GM12878 (cell line): ENCODE measurements at regions not wholly inside any gene's neighbourhood (a gene's known extent, or its start where the extent isn't known, plus 50 kb on each side); places are given as distances from the start of the nearest gene placed in this dataset.

Experiments used
- ATAC-seq: fragments of 200-7000 bp; cut with Tn5 transposase; 3 replicates; pipeline ENCODE4 v1.9.1; 2020; ENCODE audit warnings: mild to moderate bottlenecking, moderate library complexity
- BruUV-seq: library from RNA; stranded (reverse); fragments of 400-500 nt; replicated peaks from 2 replicates; lab custom pipeline; 2021; lab: Mats Ljungman, UMichigan
- CTCF ChIA-PET: fragments of 300-600 bp; sonication (Branson Sonifier 250); formaldehyde crosslinking; extraction: SDS; loops from one replicate; lab custom pipeline; 2021; ENCODE audit warnings: inconsistent platforms; lab: Yijun Ruan, JAX
- POLR2A ChIA-PET: fragments of 350-600 bp; formaldehyde crosslinking; extraction: SDS; loops from one replicate; lab custom pipeline; 2021; ENCODE audit warnings: inconsistent platforms; lab: Charles Lee
- RAD21 ChIA-PET: fragments of 300-600 bp; sonication (Branson Sonifier 250); formaldehyde crosslinking; loops from one replicate; lab custom pipeline; 2023; ENCODE audit warnings: antibody characterized with exemption; ENCODE audit not compliant: unreplicated experiment; lab: Charles Lee
- SMC1A ChIA-PET: fragments of 300-600 bp; sonication (Branson Sonifier 250); formaldehyde crosslinking; loops from one replicate; lab custom pipeline; 2023; ENCODE audit not compliant: unreplicated experiment, uncharacterized antibody; lab: Charles Lee
- DNase-seq: peaks from one replicate; pipeline ENCODE4 v3.0.0-alpha.2; 2011; ENCODE audit warnings: low read depth, low spot score
- FAIRE-seq: peaks from 3 replicates; lab custom pipeline; 2011; peaks lifted over from hg19 to GRCh38; lab: Jason Lieb, UNC
- H2AFZ ChIP-seq: 2 replicates; pipeline ENCODE4 v1.6.0; 2011; ENCODE audit warnings: low read depth, low read length, control low read depth; ENCODE audit not compliant: control insufficient read depth
- H3K27ac ChIP-seq: 2 replicates; pipeline ENCODE4 v1.5.1; 2011; ENCODE audit warnings: control low read depth; ENCODE audit not compliant: control insufficient read depth, insufficient read depth
- H3K27me3 ChIP-seq, 2 experiments: replicated peaks in 1 of 2; 2 replicates each; pipeline versions ENCODE4 v1.6.0 to v1.6.1; 2011; ENCODE audit warnings: low read length in 1 of 2; ENCODE audit not compliant: control insufficient read depth in 2 of 2, insufficient read depth in 2 of 2
- H3K36me3 ChIP-seq, 2 experiments: 2 replicates each; pipeline ENCODE4 v1.5.1; 2011; ENCODE audit warnings: low read length in 1 of 2; ENCODE audit not compliant: control insufficient read depth in 2 of 2, insufficient read depth in 2 of 2
- H3K4me1 ChIP-seq: 2 replicates; pipeline ENCODE4 v1.6.1; 2011; ENCODE audit warnings: mild to moderate bottlenecking, low read length, moderate library complexity, mixed read lengths; ENCODE audit not compliant: control insufficient read depth, insufficient read depth
- H3K4me2 ChIP-seq: 2 replicates; pipeline ENCODE4 v1.6.0; 2011; ENCODE audit warnings: control low read depth; ENCODE audit not compliant: control insufficient read depth, insufficient read depth
- H3K4me3 ChIP-seq: fragments of 200-600 bp; sonication (generic); 2 replicates; pipeline ENCODE4 v1.5.1; 2016
- H3K79me2 ChIP-seq: 2 replicates; pipeline ENCODE4 v1.6.0; 2011; ENCODE audit warnings: low read length; ENCODE audit not compliant: control insufficient read depth, insufficient read depth
- H3K9ac ChIP-seq: 2 replicates; pipeline ENCODE4 v1.8.0; 2011; ENCODE audit warnings: low read length, control low read depth, mixed read lengths; ENCODE audit not compliant: control insufficient read depth, insufficient read depth
- H3K9me3 ChIP-seq: replicated peaks from 3 replicates; pipeline ENCODE4 v1.5.1; 2011; ENCODE audit warnings: mild to moderate bottlenecking, low read length; ENCODE audit not compliant: control insufficient read depth, insufficient read depth
- H4K20me1 ChIP-seq: 2 replicates; pipeline ENCODE4 v1.6.0; 2011; ENCODE audit not compliant: control insufficient read depth, insufficient read depth
- ASH2L ChIP-seq: fragments of 300-600, 200-600 bp; sonication (generic); IDR thresholded peaks from 2 replicates; pipeline ENCODE4 v1.6.1; 2017; ENCODE audit warnings: low read depth, mild to moderate bottlenecking, borderline replicate concordance
- CBFB ChIP-seq: IDR thresholded peaks from 2 replicates; pipeline ENCODE4 v1.6.1; 2016; ENCODE audit warnings: antibody characterized with exemption, low read depth
- ESRRA ChIP-seq: IDR thresholded peaks from 2 replicates; pipeline ENCODE4 v1.6.1; 2012; ENCODE audit warnings: mild to moderate bottlenecking, low read length, improper control_type of control experiment
- HDAC6 ChIP-seq: fragments of 200-600 bp; sonication (generic); IDR thresholded peaks from one replicate; pipeline ENCODE4 v1.8.0; 2017; ENCODE audit warnings: antibody characterized with exemption; ENCODE audit not compliant: unreplicated experiment
- HSF1 ChIP-seq: fragments of 150-350 bp; IDR thresholded peaks from 2 replicates; pipeline ENCODE4 v1.6.1; 2014; ENCODE audit warnings: mild to moderate bottlenecking, low read depth, low read length
- JUND ChIP-seq: IDR thresholded peaks from 2 replicates; pipeline ENCODE4 v1.6.1; 2012; ENCODE audit warnings: low read depth, mild to moderate bottlenecking, low read length, improper control_type of control experiment, moderate library complexity
- NBN ChIP-seq: fragments of 450-650 bp; IDR thresholded peaks from 2 replicates; pipeline ENCODE4 v1.6.1; 2016
- NFYB ChIP-seq: IDR thresholded peaks from 2 replicates; pipeline ENCODE4 v1.6.1; 2011; ENCODE audit warnings: low read depth, mild to moderate bottlenecking, low read length, improper control_type of control experiment, moderate library complexity; ENCODE audit not compliant: insufficient read depth
- RAD51 ChIP-seq: fragments of 450-650 bp; IDR thresholded peaks from 2 replicates; pipeline ENCODE4 v1.6.1; 2016; ENCODE audit warnings: moderate library complexity, mild to moderate bottlenecking, inconsistent platforms
- SIX5 ChIP-seq: IDR thresholded peaks from 2 replicates; pipeline ENCODE4 v1.6.1; 2011; ENCODE audit warnings: mild to moderate bottlenecking, low read depth, low read length, moderate library complexity; ENCODE audit not compliant: severe bottlenecking
- TAF1 ChIP-seq: IDR thresholded peaks from 2 replicates; pipeline ENCODE4 v1.6.1; 2011; ENCODE audit warnings: mild to moderate bottlenecking, low read depth, low read length, borderline replicate concordance
- WGBS: methylation state at CpG from one replicate; pipeline ENCODE4 v1.1.6; 2016; ENCODE audit warnings: low lambda C conversion rate; ENCODE audit not compliant: insufficient replicate concordance, insufficient coverage; ENCODE audit errors: missing lambda C conversion rate; 5-methylcytosine and 5-hydroxymethylcytosine counted together
- in situ Hi-C: fragments of 300-500 bp; cut with MboI; formaldehyde crosslinking; loops from 9 replicates; pipeline ENCODE4 v1.14.3; 2018; ENCODE audit warnings: mixed read lengths
- intact Hi-C: fragments of 100-400 bp; cut with micrococcal nuclease; formaldehyde crosslinking; loops from one replicate; pipeline ENCODE4 v1.14.2; 2022; ENCODE audit not compliant: unreplicated experiment
- TF ChIP-seq, protein P1 (sequence below): fragments of 450-650 bp; IDR thresholded peaks from 2 replicates; pipeline ENCODE4 v1.6.1; 2017; ENCODE audit warnings: mild to moderate bottlenecking, moderate library complexity
- TF ChIP-seq, protein P2 (sequence below): fragments of 450-650 bp; IDR thresholded peaks from 2 replicates; pipeline ENCODE4 v1.6.1; 2018; ENCODE audit warnings: mild to moderate bottlenecking, low read depth, moderate library complexity; ENCODE audit not compliant: partially characterized antibody
- TF ChIP-seq, protein P3 (sequence below): fragments of 150-350 bp; IDR thresholded peaks from 2 replicates; pipeline ENCODE4 v1.6.1; 2016; ENCODE audit warnings: low read depth, low read length

GRCh38 chr21:35646606-35647005, 413.7 kb downstream of the SETD4 start:
- ATAC-seq = no peak
- DNase-seq = no peak
- Histone ChIP-seq H3K4me2 (no peak overlapping the region), H2AFZ (no peak overlapping the region), H3K27me3 (no peaks in the 10 kb centered on the region; a peak in 1 of 4 replicates), H3K36me3 (no peaks in the 10 kb centered on the region), H3K79me2 (no peaks in the 10 kb centered on the region), H3K4me1 (no peaks in the 10 kb centered on the region), H4K20me1 (no peaks in the 10 kb centered on the region), H3K9me3 (no peaks in the 10 kb centered on the region), H3K9ac (no peak overlapping the region), H3K4me3 (no peak overlapping the region), H3K27ac (no peak overlapping the region)
- intact Hi-C loops (no loop called here), in situ Hi-C loops (no loop called here)
- POLR2A ChIA-PET = no interaction called here
- 19% methylated on average over 2 of the region's 2 CpGs for WGBS
- no peak for FAIRE-seq
- RAD21 ChIA-PET = no interaction called here
- no TSS peak for BruUV-seq
- CTCF ChIA-PET = interaction anchor here (0.6 kb wide), 1 partner anchor 69 kb away, joined by 3 read pairs; no protein-coding TSS in a partner anchor
- SMC1A ChIA-PET = no interaction called here
- TF ChIP-seq HDAC6 (no peak), NBN (no peak), SIX5 (no peak), ESRRA (no peak), RAD51 (no peak), NFYB (no peak), JUND (no peak), HSF1 (no peak), ASH2L (no peak), TAF1 (no peak), CBFB (no peak)
- TF ChIP-seq, protein P1, sequence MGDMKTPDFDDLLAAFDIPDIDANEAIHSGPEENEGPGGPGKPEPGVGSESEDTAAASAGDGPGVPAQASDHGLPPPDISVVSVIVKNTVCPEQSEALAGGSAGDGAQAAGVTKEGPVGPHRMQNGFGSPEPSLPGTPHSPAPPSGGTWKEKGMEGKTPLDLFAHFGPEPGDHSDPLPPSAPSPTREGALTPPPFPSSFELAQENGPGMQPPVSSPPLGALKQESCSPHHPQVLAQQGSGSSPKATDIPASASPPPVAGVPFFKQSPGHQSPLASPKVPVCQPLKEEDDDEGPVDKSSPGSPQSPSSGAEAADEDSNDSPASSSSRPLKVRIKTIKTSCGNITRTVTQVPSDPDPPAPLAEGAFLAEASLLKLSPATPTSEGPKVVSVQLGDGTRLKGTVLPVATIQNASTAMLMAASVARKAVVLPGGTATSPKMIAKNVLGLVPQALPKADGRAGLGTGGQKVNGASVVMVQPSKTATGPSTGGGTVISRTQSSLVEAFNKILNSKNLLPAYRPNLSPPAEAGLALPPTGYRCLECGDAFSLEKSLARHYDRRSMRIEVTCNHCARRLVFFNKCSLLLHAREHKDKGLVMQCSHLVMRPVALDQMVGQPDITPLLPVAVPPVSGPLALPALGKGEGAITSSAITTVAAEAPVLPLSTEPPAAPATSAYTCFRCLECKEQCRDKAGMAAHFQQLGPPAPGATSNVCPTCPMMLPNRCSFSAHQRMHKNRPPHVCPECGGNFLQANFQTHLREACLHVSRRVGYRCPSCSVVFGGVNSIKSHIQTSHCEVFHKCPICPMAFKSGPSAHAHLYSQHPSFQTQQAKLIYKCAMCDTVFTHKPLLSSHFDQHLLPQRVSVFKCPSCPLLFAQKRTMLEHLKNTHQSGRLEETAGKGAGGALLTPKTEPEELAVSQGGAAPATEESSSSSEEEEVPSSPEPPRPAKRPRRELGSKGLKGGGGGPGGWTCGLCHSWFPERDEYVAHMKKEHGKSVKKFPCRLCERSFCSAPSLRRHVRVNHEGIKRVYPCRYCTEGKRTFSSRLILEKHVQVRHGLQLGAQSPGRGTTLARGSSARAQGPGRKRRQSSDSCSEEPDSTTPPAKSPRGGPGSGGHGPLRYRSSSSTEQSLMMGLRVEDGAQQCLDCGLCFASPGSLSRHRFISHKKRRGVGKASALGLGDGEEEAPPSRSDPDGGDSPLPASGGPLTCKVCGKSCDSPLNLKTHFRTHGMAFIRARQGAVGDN = no peak
- TF ChIP-seq, protein P2, sequence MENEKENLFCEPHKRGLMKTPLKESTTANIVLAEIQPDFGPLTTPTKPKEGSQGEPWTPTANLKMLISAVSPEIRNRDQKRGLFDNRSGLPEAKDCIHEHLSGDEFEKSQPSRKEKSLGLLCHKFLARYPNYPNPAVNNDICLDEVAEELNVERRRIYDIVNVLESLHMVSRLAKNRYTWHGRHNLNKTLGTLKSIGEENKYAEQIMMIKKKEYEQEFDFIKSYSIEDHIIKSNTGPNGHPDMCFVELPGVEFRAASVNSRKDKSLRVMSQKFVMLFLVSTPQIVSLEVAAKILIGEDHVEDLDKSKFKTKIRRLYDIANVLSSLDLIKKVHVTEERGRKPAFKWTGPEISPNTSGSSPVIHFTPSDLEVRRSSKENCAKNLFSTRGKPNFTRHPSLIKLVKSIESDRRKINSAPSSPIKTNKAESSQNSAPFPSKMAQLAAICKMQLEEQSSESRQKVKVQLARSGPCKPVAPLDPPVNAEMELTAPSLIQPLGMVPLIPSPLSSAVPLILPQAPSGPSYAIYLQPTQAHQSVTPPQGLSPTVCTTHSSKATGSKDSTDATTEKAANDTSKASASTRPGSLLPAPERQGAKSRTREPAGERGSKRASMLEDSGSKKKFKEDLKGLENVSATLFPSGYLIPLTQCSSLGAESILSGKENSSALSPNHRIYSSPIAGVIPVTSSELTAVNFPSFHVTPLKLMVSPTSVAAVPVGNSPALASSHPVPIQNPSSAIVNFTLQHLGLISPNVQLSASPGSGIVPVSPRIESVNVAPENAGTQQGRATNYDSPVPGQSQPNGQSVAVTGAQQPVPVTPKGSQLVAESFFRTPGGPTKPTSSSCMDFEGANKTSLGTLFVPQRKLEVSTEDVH = no peak
- TF ChIP-seq, protein P3, sequence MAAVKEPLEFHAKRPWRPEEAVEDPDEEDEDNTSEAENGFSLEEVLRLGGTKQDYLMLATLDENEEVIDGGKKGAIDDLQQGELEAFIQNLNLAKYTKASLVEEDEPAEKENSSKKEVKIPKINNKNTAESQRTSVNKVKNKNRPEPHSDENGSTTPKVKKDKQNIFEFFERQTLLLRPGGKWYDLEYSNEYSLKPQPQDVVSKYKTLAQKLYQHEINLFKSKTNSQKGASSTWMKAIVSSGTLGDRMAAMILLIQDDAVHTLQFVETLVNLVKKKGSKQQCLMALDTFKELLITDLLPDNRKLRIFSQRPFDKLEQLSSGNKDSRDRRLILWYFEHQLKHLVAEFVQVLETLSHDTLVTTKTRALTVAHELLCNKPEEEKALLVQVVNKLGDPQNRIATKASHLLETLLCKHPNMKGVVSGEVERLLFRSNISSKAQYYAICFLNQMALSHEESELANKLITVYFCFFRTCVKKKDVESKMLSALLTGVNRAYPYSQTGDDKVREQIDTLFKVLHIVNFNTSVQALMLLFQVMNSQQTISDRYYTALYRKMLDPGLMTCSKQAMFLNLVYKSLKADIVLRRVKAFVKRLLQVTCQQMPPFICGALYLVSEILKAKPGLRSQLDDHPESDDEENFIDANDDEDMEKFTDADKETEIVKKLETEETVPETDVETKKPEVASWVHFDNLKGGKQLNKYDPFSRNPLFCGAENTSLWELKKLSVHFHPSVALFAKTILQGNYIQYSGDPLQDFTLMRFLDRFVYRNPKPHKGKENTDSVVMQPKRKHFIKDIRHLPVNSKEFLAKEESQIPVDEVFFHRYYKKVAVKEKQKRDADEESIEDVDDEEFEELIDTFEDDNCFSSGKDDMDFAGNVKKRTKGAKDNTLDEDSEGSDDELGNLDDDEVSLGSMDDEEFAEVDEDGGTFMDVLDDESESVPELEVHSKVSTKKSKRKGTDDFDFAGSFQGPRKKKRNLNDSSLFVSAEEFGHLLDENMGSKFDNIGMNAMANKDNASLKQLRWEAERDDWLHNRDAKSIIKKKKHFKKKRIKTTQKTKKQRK = no peak
